PFSK-1 (cell line): ENCODE measurements at regions not wholly inside any gene's neighbourhood (a gene's known extent, or its start where the extent isn't known, plus 50 kb on each side); places are given as distances from the start of the nearest gene placed in this dataset.

Experiments
- POLR2AphosphoS5 ChIP-seq: IDR thresholded peaks from 2 replicates; pipeline ENCODE4 v1.6.1; 2012; ENCODE audit warnings: low read depth, mild to moderate bottlenecking, control low read depth, low read length, moderate library complexity
- SIN3A ChIP-seq: IDR thresholded peaks from 2 replicates; pipeline ENCODE4 v1.6.1; 2012; ENCODE audit warnings: mild to moderate bottlenecking, low read length, moderate library complexity, borderline replicate concordance; ENCODE audit not compliant: insufficient read depth
- TAF1 ChIP-seq: IDR thresholded peaks from 2 replicates; pipeline ENCODE4 v1.6.1; 2012; ENCODE audit warnings: low read length, control low read depth, borderline replicate concordance; ENCODE audit not compliant: insufficient read depth
- TF ChIP-seq, protein P1 (sequence below), 2 experiments: IDR thresholded peaks; 2 replicates each; pipeline versions ENCODE4 v1.6.1 to v1.8.0; 2011 to 2012; ENCODE audit warnings: low read depth in 2 of 2, low read length in 2 of 2, control low read depth in 1 of 2, inconsistent platforms in 1 of 2, mild to moderate bottlenecking in 1 of 2, moderate library complexity in 1 of 2; ENCODE audit not compliant: insufficient read depth in 1 of 2

- TF ChIP-seq TAF1 (no peak), POLR2AphosphoS5 (no peak), SIN3A (no peak)
- TF ChIP-seq, protein P1, sequence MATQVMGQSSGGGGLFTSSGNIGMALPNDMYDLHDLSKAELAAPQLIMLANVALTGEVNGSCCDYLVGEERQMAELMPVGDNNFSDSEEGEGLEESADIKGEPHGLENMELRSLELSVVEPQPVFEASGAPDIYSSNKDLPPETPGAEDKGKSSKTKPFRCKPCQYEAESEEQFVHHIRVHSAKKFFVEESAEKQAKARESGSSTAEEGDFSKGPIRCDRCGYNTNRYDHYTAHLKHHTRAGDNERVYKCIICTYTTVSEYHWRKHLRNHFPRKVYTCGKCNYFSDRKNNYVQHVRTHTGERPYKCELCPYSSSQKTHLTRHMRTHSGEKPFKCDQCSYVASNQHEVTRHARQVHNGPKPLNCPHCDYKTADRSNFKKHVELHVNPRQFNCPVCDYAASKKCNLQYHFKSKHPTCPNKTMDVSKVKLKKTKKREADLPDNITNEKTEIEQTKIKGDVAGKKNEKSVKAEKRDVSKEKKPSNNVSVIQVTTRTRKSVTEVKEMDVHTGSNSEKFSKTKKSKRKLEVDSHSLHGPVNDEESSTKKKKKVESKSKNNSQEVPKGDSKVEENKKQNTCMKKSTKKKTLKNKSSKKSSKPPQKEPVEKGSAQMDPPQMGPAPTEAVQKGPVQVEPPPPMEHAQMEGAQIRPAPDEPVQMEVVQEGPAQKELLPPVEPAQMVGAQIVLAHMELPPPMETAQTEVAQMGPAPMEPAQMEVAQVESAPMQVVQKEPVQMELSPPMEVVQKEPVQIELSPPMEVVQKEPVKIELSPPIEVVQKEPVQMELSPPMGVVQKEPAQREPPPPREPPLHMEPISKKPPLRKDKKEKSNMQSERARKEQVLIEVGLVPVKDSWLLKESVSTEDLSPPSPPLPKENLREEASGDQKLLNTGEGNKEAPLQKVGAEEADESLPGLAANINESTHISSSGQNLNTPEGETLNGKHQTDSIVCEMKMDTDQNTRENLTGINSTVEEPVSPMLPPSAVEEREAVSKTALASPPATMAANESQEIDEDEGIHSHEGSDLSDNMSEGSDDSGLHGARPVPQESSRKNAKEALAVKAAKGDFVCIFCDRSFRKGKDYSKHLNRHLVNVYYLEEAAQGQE (IDR thresholded peaks at IDR 0.05; ENCODE audit: insufficient read depth in 1 of 2, low read depth in 2 of 2, low read length in 2 of 2) = no peak
Observed at GRCh38 chr11:28471537-28471936, 363.3 kb downstream of the METTL15 start.
